Karpas-422 (cell line): ENCODE measurements at regions not wholly inside any gene's neighbourhood (a gene's known extent, or its start where the extent isn't known, plus 50 kb on each side); places are given as distances from the start of the nearest gene placed in this dataset.

ENCODE experiments used
- DNase-seq: peaks from one replicate; pipeline ENCODE4 v3.0.0-alpha.2; 2015
- H2AFZ ChIP-seq: fragments of 200-600 bp; sonication (generic); 2 replicates; pipeline ENCODE4 v1.6.1; 2014; ENCODE audit warnings: antibody characterized with exemption, low read length, mixed read lengths
- H3K27ac ChIP-seq: fragments of 200-600 bp; sonication (generic); 2 replicates; pipeline ENCODE4 v1.5.1; 2014; ENCODE audit warnings: mild to moderate bottlenecking, low read length, moderate library complexity
- H3K27me3 ChIP-seq: fragments of 200-600 bp; sonication (generic); 2 replicates; pipeline ENCODE4 v1.6.1; 2014; ENCODE audit warnings: low read length, mixed read lengths
- H3K36me3 ChIP-seq: fragments of 200-600 bp; sonication (generic); 2 replicates; pipeline ENCODE4 v1.6.1; 2014; ENCODE audit warnings: low read length, mixed read lengths; ENCODE audit not compliant: insufficient read depth
- H3K4me1 ChIP-seq: fragments of 200-600 bp; sonication (generic); 2 replicates; pipeline ENCODE4 v1.6.1; 2014; ENCODE audit warnings: mild to moderate bottlenecking, low read length, mixed read lengths
- H3K4me2 ChIP-seq: fragments of 200-600 bp; sonication (generic); 2 replicates; pipeline ENCODE4 v1.6.1; 2014; ENCODE audit warnings: low read length, low read depth, mild to moderate bottlenecking; ENCODE audit not compliant: poor library complexity, severe bottlenecking
- H3K4me3 ChIP-seq: fragments of 200-600 bp; sonication (generic); 2 replicates; pipeline ENCODE4 v1.5.1; 2014; ENCODE audit warnings: mild to moderate bottlenecking, antibody characterized with exemption, low read length, mixed read lengths
- H3K79me2 ChIP-seq: fragments of 200-600 bp; sonication (generic); 2 replicates; pipeline ENCODE4 v1.6.1; 2014; ENCODE audit warnings: mild to moderate bottlenecking, low read length, mixed read lengths
- H3K9ac ChIP-seq: fragments of 200-600 bp; sonication (generic); 2 replicates; pipeline ENCODE4 v1.6.0; 2014; ENCODE audit warnings: low read length
- H3K9me2 ChIP-seq: fragments of 200-600 bp; sonication (generic), shearing (Covaris generic); replicated peaks from 2 replicates; pipeline ENCODE4 v1.6.0; 2014; ENCODE audit warnings: mild to moderate bottlenecking, low read length, moderate library complexity; ENCODE audit not compliant: insufficient read depth
- H3K9me3 ChIP-seq: fragments of 300-700, 200-600 bp; sonication (generic); 2 replicates; pipeline ENCODE4 v1.6.1; 2014; ENCODE audit warnings: low read length, mixed read lengths
- H4K20me1 ChIP-seq: fragments of 200-600 bp; sonication (generic); 2 replicates; pipeline ENCODE4 v1.6.1; 2014; ENCODE audit warnings: mild to moderate bottlenecking, antibody characterized with exemption, low read length, low read depth; ENCODE audit not compliant: insufficient read depth

- no peak overlapping the region for H3K4me2 ChIP-seq
- H3K36me3 ChIP-seq: no peaks in the 10 kb centered on the region
- no peak overlapping the region for H3K4me3 ChIP-seq
- H4K20me1 ChIP-seq: no peaks in the 10 kb centered on the region
- no peak overlapping the region for H2AFZ ChIP-seq
- no peak for DNase-seq
- no peaks in the 10 kb centered on the region for H3K9me2 ChIP-seq
- no peaks in the 10 kb centered on the region for H3K4me1 ChIP-seq
- H3K79me2 ChIP-seq: no peaks in the 10 kb centered on the region
- no peak overlapping the region for H3K9ac ChIP-seq
- H3K27ac ChIP-seq: no peak overlapping the region
- no peaks in the 10 kb centered on the region for H3K27me3 ChIP-seq
- H3K9me3 ChIP-seq: no peaks in the 10 kb centered on the region
Observed at GRCh38 chr2:236965841-236966096, 119.9 kb upstream of the COPS8 start.

- Histone ChIP-seq H3K4me3 (no peak overlapping the region), H4K20me1 (no peaks in the 10 kb centered on the region), H2AFZ (no peak overlapping the region), H3K79me2 (no peaks in the 10 kb centered on the region), H3K27ac (no peak overlapping the region), H3K9me2 (no peaks in the 10 kb centered on the region), H3K9ac (no peak overlapping the region), H3K27me3 (no peaks in the 10 kb centered on the region), H3K4me2 (no peak overlapping the region), H3K36me3 (no peaks in the 10 kb centered on the region), H3K9me3 (no peaks in the 10 kb centered on the region), H3K4me1 (peaks cover 2% of the 10 kb centered on the region; the same call in 1 of the 2 replicates)
- no peak for DNase-seq
Observed at GRCh38 chr2:236967499-236967783, 118.2 kb upstream of the COPS8 start.

- Histone ChIP-seq H3K9me3 (no peaks in the 10 kb centered on the region), H3K27ac (no peak overlapping the region)
Observed at GRCh38 chr2:236968101-236968879, 117.4 kb upstream of the COPS8 start.

GRCh38 chr2:236968880-236969534 lies 116.7 kb upstream of the COPS8 start:
- H3K9ac ChIP-seq: no peak overlapping the region
- no peaks in the 10 kb centered on the region for H3K9me3 ChIP-seq
- no peak overlapping the region for H3K27ac ChIP-seq
- no peak overlapping the region for H2AFZ ChIP-seq
- H4K20me1 ChIP-seq: no peaks in the 10 kb centered on the region
- no peaks in the 10 kb centered on the region for H3K79me2 ChIP-seq
- peaks cover 17% of the 10 kb centered on the region for H3K4me1 ChIP-seq
- H3K36me3 ChIP-seq: no peaks in the 10 kb centered on the region
- H3K9me2 ChIP-seq: no peaks in the 10 kb centered on the region
- no peak overlapping the region for H3K4me2 ChIP-seq
- no peak overlapping the region for H3K4me3 ChIP-seq
- H3K27me3 ChIP-seq: no peaks in the 10 kb centered on the region
- DNase-seq: no peak

More at GRCh38 chr2:236968101-236968879, 117.4 kb upstream of the COPS8 start:
- Histone ChIP-seq H3K9ac (no peak overlapping the region), H3K4me3 (no peak overlapping the region), H3K27me3 (no peaks in the 10 kb centered on the region), H3K4me1 (peaks cover 11% of the 10 kb centered on the region), H3K36me3 (no peaks in the 10 kb centered on the region), H4K20me1 (no peaks in the 10 kb centered on the region), H3K4me2 (no peak overlapping the region), H3K79me2 (no peaks in the 10 kb centered on the region), H2AFZ (no peak overlapping the region), H3K9me2 (no peaks in the 10 kb centered on the region)
- no peak for DNase-seq

GRCh38 chr2:236969767-236970655 lies 115.7 kb upstream of the COPS8 start:
- Histone ChIP-seq H3K79me2 (no peaks in the 10 kb centered on the region), H3K27ac (no peak overlapping the region), H4K20me1 (no peaks in the 10 kb centered on the region), H3K9me3 (no peaks in the 10 kb centered on the region), H3K4me2 (no peak overlapping the region), H2AFZ (no peak overlapping the region), H3K4me1 (peaks cover 27% of the 10 kb centered on the region), H3K9ac (no peak overlapping the region), H3K27me3 (no peaks in the 10 kb centered on the region), H3K9me2 (no peaks in the 10 kb centered on the region), H3K36me3 (no peaks in the 10 kb centered on the region), H3K4me3 (no peak overlapping the region)
- no peak for DNase-seq

- Histone ChIP-seq H3K27ac (no peak overlapping the region), H3K4me1 (peaks cover 28% of the 10 kb centered on the region)
Observed at GRCh38 chr2:236970656-236971010, 115.1 kb upstream of the COPS8 start.

GRCh38 chr2:236971131-236971821 lies 114.4 kb upstream of the COPS8 start:
- Histone ChIP-seq H3K9me3 (no peaks in the 10 kb centered on the region), H3K9me2 (no peaks in the 10 kb centered on the region), H4K20me1 (no peaks in the 10 kb centered on the region), H3K36me3 (no peaks in the 10 kb centered on the region), H3K4me2 (no peak overlapping the region), H3K4me1 (peaks cover 28% of the 10 kb centered on the region), H3K27ac (no peak overlapping the region), H3K9ac (no peak overlapping the region), H3K4me3 (no peak overlapping the region), H3K79me2 (no peaks in the 10 kb centered on the region), H3K27me3 (no peaks in the 10 kb centered on the region), H2AFZ (no peak overlapping the region)
- no peak for DNase-seq

More at GRCh38 chr2:236970656-236971010, 115.1 kb upstream of the COPS8 start:
- H3K27me3 ChIP-seq: no peaks in the 10 kb centered on the region
- H3K9ac ChIP-seq: no peak overlapping the region
- H3K9me3 ChIP-seq: no peaks in the 10 kb centered on the region
- H3K9me2 ChIP-seq: no peaks in the 10 kb centered on the region
- no peak for DNase-seq
- H4K20me1 ChIP-seq: no peaks in the 10 kb centered on the region
- no peaks in the 10 kb centered on the region for H3K79me2 ChIP-seq
- no peak overlapping the region for H3K4me2 ChIP-seq
- H3K36me3 ChIP-seq: no peaks in the 10 kb centered on the region
- H2AFZ ChIP-seq: no peak overlapping the region
- H3K4me3 ChIP-seq: no peak overlapping the region

- H2AFZ ChIP-seq: no peak overlapping the region
- no peaks in the 10 kb centered on the region for H3K36me3 ChIP-seq
- H3K27ac ChIP-seq: no peak overlapping the region
- H4K20me1 ChIP-seq: no peaks in the 10 kb centered on the region
- no peaks in the 10 kb centered on the region for H3K27me3 ChIP-seq
- H3K4me3 ChIP-seq: no peak overlapping the region
- peaks cover 28% of the 10 kb centered on the region for H3K4me1 ChIP-seq
- no peaks in the 10 kb centered on the region for H3K9me3 ChIP-seq
- no peak overlapping the region for H3K4me2 ChIP-seq
- H3K79me2 ChIP-seq: no peaks in the 10 kb centered on the region
- DNase-seq: no peak
- H3K9me2 ChIP-seq: no peaks in the 10 kb centered on the region
- no peak overlapping the region for H3K9ac ChIP-seq
Observed at GRCh38 chr2:236971919-236972381, 113.7 kb upstream of the COPS8 start.
